GM19455 (cell line): ENCODE measurements at regions not wholly inside any gene's neighbourhood (a gene's known extent, or its start where the extent isn't known, plus 50 kb on each side); places are given as distances from the start of the nearest gene placed in this dataset.

Source experiments
- ATAC-seq: cut with Tn5 transposase; IDR thresholded peaks from one replicate; pipeline ENCODE4 v1.9.1; 2021; ENCODE audit not compliant: unreplicated experiment

DNA sequence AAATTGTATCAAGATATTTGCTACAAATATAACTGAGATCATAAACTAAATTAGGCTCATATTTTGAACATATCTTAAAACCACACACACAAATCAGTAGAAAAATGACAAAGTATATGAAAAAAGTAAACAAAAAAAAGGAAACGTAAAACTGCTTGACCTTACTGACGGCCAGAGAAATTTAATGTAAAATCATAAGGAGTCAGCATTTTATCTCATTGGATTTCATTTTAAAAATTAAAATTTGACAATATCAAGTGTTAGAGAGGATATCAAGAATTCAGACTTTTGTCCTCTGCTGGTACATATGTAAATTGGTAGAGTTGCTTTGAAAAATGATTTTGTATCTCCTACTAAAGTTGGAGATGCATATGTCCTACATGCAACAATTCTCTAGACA, 209.2 kb upstream of the ZC3H15 start:
- no peak for ATAC-seq

DNA sequence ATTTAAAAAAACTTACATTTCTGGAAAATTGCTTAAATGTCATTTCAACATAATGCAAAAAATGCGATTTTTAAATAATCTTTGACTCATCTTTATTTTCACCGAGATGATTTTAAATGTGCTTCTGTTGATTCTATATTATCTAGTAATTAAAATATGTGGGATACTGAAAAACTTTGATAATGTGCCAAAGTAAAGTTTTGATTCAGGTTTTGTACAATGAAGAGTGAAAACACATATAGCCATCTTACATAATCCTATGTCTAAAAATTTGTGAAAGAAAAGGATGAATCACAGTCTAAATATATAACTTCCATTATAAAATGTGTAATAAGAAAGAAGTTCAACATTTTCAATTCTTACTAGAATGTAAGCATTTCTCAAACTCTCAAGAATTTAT, 204.3 kb upstream of the ZC3H15 start:
- no peak for ATAC-seq

DNA sequence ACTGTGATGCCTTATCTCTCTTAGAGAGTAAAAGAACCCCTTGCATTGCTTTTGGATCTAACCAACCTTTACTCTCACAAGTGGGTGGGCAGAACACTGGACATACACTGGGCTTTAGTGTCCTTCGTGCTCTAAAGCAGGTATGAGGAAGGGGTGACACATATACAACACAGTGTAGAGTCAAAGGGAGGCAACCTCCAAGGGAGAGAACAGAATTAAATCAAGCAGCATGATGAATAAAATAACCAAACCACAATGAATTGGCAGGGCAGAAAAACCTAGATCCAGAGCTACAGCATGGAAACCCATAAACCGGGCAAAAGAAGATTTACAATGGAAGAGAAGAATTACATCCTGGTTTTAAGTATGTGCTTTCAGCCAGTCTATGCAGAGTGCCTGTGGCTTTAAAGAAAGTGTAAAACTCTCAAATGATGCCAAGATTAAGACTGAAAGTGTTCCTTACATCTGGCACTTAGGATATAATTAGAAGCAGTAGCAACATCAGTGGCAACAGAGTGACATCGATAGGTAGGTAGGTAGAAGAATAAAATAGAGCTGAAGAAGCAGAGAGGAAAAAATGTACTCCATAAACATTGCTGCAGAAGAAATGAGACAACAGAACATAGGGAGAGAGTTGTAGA, 191.7 kb upstream of the ZC3H15 start:
- ATAC-seq: no peak

GRCh38 chr2:186299610-186300009, 186.4 kb upstream of the ZC3H15 start:
- no peak for ATAC-seq

GRCh38 chr2:186302263-186302662, 183.8 kb upstream of the ZC3H15 start:
- ATAC-seq: no peak

DNA sequence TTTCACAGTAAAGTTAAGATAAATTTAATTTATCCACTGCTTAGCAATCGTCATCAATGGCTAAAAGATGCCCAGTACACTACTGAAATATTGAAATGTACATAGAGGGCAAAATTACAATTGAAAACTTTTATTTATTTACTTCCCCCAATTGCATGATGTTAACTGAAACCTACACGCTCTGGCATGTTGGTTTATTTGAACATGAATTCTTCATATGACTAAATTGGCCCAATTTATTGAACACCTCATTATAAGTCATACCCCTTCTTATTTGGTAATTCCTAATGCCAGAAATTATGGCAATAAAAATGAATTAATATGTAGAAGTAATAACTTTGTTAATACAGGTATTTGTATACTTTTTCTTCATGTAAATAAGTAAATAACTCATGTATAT, 183.0 kb upstream of the ZC3H15 start:
- ATAC-seq: no peak

GRCh38 chr2:186304064-186304463, 182.0 kb upstream of the ZC3H15 start:
- no peak for ATAC-seq

DNA sequence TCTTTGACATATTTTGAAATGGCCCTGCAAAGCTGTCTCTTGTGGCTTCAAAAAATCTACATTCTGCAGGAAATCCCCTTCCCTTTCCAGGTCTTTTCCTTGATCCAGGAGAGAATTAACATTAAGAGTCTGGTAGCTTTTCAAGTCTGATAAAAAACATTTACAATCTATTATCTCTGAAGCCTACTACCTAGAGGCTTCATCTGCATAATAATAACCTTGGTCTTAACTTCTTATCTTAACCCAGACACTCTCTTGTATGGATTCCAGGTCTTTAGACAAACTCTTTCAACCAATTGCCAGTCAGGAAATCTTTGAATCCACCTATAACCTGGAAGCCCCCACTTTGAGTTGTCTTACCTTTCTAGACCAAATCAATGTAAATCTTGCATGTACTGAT, 179.3 kb upstream of the ZC3H15 start:
- ATAC-seq: no peak

DNA sequence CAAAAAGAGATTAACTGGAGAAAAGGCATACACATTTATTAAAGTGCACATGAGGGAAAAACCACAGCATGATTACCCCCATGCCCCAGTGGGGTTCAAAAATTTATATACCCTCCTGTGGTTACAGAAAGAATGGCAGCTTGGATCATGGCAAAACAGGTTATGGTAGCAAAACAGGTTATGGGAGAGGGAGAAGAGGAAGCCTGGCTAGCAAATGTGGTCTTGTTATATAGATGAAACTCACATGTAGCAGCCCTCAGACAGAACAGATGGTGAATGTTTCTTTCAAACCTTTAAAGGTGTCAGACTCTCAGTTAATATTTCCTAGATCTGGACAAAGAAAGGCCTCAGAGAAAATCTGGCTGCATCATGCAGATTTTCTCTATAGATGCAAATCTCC, 178.2 kb upstream of the ZC3H15 start:
- ATAC-seq: peak; percentile 51

DNA sequence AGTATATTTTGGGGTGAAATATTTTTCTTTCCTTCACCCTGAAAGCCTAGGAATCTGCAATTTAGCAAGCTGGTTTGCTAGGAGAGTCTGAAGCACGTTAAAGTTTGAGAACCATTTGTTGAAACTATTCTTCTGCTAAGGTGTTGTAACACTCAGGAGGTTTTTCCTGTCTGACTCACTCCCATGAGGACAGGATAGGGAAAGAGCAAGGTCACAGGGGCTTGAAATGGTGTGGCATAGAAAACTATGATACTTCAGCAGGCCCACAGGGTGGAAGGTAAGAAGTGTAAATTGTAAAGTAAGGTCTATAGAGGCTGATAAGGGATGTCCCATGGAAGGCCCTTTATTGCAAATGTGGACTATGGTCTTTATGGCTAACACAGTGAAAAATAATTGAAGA, 177.7 kb upstream of the ZC3H15 start:
- no peak for ATAC-seq

- ATAC-seq: no peak
These were observed 176.2 kb upstream of the ZC3H15 start for GRCh38 chr2:186309901-186310300.

DNA sequence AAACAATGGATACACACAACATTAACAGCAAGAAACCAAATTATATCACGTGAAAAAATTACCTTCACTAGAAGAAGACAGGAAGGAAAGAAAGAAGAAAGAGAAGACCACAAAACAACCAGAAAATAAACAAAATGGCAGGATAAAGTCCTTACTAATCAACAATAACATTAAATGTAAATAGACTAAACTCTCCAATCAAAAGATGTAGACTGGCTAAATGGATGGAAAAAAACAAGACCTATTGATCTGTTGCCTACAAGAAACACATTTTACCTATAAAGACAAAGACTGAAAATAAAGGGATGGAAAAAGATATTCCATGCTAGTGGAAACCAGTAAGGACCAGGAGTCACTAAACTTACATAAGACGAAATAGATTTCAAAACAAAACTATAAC, 167.0 kb upstream of the ZC3H15 start:
- ATAC-seq: no peak

GRCh38 chr2:186325827-186326535, 160.1 kb upstream of the ZC3H15 start:
- no peak for ATAC-seq

- peak; percentile 76 for ATAC-seq
These were observed 158.7 kb upstream of the ZC3H15 start for GRCh38 chr2:186327251-186327868.

DNA sequence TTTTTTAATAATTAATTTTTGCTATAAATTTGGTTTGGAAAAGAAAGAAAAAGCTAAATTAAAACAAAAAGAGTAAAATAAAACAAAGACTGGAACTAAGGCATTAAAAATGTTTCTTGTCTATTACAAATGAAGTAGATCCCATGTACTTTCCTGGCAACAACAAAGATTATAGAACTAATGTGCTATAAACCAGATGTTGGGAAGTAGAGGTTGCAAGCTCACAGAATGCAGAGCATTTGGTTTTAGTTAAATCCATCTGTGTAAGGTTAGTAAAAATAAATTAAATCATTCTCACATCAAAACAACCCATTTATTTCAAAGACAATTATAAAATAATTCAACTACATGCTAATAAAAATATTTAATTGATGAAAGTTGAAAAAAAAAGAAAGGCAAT, 157.2 kb upstream of the ZC3H15 start:
- no peak for ATAC-seq

- no peak for ATAC-seq
These were observed 156.0 kb upstream of the ZC3H15 start for GRCh38 chr2:186330050-186330449.

DNA sequence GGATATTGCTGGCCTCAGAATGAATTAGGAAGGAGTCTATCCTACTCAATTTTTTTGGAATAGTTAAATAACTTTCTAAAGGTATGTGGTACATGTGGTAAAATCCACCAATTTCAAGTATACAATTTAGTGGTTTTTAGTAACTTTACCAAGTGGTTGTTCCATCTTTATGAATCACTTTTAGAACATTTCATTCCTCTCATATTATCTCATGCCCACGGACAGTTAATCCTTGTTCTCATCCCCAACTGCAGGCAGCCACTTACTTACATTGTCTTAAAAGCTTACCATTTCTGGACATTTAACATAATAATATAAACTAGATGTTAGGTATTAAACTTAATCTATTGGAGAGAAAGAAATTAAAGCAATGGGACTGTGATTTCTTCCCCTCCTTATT, 146.3 kb upstream of the ZC3H15 start:
- no peak for ATAC-seq

DNA sequence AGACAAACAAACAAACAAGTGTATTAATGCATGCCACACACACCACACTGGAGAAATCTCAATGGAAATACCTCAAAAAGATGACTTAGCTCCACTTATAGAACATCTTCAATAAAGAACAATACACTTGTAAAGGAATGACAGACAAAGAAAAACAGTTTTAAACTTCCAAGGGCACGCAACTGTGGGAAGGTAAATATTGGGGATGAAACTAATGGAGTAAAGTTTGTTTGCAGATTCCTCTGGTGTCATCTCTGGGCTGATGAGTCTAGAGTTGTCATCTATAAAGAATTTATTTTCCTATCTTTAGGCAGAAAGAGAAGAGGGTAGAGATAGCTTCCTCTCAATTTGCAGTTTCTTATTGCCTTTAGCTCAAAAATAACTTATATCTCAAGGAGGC, 144.0 kb upstream of the ZC3H15 start:
- ATAC-seq: no peak

- ATAC-seq: no peak
These were observed 140.3 kb upstream of the ZC3H15 start for GRCh38 chr2:186345745-186346144.

GRCh38 chr2:186346216-186346615, 139.8 kb upstream of the ZC3H15 start:
- no peak for ATAC-seq

DNA sequence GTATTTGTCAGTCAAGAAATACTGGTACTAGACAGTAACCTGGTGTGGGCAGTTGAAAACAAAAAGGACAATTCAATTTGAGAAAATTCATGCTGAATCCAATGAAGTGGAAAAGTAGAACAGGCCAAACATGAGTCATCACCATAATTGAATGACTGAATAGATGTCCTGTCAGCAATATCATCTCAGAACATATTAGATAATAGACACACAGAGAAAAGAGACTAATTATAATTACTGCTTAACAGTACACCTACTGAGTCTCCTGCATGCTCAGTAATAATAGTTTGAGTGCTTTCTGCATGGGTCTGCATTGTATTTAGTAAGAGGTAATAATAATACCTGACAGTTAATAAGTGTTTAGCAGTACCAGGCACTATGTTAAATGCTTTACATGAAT, 138.6 kb upstream of the ZC3H15 start:
- no peak for ATAC-seq

GRCh38 chr2:186348200-186348599, 137.9 kb upstream of the ZC3H15 start:
- ATAC-seq: no peak

GRCh38 chr2:186349508-186349907, 136.6 kb upstream of the ZC3H15 start:
- ATAC-seq: peak; percentile 65
